ENCODE measurements at regions not wholly inside any gene's neighbourhood (a gene's known extent, or its start where the extent isn't known, plus 50 kb on each side); places are given as distances from the start of the nearest gene placed in this dataset.

DNA sequence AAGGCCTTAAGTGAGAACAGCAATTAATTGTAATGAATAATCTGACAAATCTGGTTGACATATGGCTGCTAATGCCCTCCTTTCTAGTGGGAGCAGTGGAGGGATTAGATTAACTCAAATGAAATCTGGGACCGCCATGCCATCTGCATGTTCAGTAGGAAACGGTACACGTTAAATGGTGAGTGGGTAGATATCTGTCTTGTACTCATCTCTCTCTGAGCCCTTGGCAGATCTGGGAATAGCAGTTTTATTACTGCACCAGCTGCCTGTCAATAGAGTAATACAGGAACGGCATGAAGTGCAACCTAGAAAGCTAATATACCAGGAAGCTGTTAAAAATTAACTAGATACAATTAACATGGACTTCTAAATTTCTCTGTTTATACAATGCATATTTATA lies 258.8 kb downstream of the GPD2 start:
- H3K36me3 Mint-ChIP-seq (ENCODE audit: low read depth), result no peaks in the 10 kb centered on the region
- TF ChIP-seq, protein P1, sequence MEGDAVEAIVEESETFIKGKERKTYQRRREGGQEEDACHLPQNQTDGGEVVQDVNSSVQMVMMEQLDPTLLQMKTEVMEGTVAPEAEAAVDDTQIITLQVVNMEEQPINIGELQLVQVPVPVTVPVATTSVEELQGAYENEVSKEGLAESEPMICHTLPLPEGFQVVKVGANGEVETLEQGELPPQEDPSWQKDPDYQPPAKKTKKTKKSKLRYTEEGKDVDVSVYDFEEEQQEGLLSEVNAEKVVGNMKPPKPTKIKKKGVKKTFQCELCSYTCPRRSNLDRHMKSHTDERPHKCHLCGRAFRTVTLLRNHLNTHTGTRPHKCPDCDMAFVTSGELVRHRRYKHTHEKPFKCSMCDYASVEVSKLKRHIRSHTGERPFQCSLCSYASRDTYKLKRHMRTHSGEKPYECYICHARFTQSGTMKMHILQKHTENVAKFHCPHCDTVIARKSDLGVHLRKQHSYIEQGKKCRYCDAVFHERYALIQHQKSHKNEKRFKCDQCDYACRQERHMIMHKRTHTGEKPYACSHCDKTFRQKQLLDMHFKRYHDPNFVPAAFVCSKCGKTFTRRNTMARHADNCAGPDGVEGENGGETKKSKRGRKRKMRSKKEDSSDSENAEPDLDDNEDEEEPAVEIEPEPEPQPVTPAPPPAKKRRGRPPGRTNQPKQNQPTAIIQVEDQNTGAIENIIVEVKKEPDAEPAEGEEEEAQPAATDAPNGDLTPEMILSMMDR (IDR thresholded peaks at IDR 0.05), result no peak
- H3K27ac Mint-ChIP-seq, result no peak overlapping the region
- no peaks in the 10 kb centered on the region for H3K4me1 Mint-ChIP-seq (ENCODE audit: low read depth)
- DNase-seq, result no peak
- no peaks in the 10 kb centered on the region for H3K9me3 Mint-ChIP-seq
- H3K27me3 Mint-ChIP-seq (ENCODE audit: insufficient read depth), result no peaks in the 10 kb centered on the region; the same call in none of the 2 replicates
- H3K4me3 Mint-ChIP-seq, result no peak overlapping the region

DNA sequence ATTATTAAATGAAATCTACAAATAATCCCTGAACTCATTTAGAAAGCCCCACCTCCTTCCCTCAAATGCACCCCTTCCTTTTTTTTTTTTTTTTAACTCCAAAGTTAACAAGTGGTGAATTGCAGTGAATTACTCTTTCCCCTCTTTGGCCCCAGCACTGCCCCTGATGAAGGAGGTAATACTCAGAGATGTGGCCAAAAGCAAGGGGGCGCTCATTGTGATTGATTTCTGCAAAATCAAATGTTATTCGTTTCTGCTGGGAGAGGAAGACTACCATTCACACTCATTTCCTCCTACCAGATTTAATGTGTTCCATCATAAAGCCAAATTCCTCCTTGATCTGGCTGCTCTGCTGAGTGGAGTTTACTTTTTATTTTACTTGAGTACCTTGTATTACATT lies 259.4 kb downstream of the GPD2 start:
- TF ChIP-seq, protein P1 (IDR thresholded peaks at IDR 0.05), result no peak
- Mint-ChIP-seq H3K4me1 (ENCODE audit: low read depth) (no peaks in the 10 kb centered on the region), H3K27ac (no peak overlapping the region), H3K9me3 (no peaks in the 10 kb centered on the region), H3K27me3 (ENCODE audit: insufficient read depth) (no peaks in the 10 kb centered on the region; the same call in 1 of the 2 replicates), H3K36me3 (ENCODE audit: low read depth) (no peaks in the 10 kb centered on the region), H3K4me3 (no peak overlapping the region)
- DNase-seq, result no peak

DNA sequence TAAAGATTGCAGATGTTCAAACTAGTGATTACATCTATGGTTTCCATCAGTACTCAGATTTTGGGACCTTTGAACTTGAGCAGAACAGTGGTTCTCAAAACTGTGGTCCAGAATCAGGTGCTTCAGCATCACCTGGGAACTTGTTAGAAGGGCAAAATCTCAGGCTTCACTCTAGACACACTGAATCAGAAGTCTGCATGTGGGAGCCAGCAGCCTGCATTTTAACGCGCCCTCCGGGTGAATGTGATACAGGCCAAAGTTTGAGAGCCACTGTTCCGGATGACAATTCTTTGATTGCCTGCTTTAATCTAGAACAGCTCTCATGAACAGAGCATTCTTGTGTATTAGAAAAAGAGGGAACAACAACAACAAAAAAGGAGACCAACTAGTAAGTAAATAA lies 261.7 kb downstream of the GPD2 start:
- TF ChIP-seq, protein P1 (IDR thresholded peaks at IDR 0.05), result no peak
- Mint-ChIP-seq H3K9me3 (no peaks in the 10 kb centered on the region), H3K27ac (no peak overlapping the region), H3K4me1 (ENCODE audit: low read depth) (no peaks in the 10 kb centered on the region), H3K4me3 (no peak overlapping the region), H3K27me3 (ENCODE audit: insufficient read depth) (no peaks in the 10 kb centered on the region; the same call in 1 of the 2 replicates), H3K36me3 (ENCODE audit: low read depth) (no peaks in the 10 kb centered on the region)
- no peak for DNase-seq

DNA sequence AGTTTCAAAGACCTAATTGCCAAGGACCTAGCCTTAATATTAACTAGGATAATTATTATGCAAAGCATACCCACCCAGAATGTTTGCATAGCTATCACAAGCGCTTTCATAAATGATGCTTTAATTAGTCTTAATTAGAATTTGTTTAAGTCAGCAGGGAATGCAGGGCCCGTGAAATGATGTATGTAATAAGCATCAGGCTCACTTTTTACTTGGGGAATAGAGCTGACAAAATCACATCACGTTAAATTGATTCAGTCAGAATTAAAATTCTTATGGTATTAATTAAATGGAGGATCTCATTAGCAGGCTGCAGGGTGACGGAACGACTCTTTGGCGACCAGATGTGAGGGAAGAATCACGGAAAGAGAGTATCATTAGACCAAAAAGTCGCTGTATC lies 264.5 kb downstream of the GPD2 start:
- Mint-ChIP-seq H3K27ac (no peak overlapping the region), H3K4me3 (no peak overlapping the region), H3K4me1 (ENCODE audit: low read depth) (no peaks in the 10 kb centered on the region), H3K36me3 (ENCODE audit: low read depth) (no peaks in the 10 kb centered on the region), H3K9me3 (no peaks in the 10 kb centered on the region), H3K27me3 (ENCODE audit: insufficient read depth) (no peaks in the 10 kb centered on the region)
- TF ChIP-seq, protein P1 (IDR thresholded peaks at IDR 0.05), result no peak
- DNase-seq, result no peak

DNA sequence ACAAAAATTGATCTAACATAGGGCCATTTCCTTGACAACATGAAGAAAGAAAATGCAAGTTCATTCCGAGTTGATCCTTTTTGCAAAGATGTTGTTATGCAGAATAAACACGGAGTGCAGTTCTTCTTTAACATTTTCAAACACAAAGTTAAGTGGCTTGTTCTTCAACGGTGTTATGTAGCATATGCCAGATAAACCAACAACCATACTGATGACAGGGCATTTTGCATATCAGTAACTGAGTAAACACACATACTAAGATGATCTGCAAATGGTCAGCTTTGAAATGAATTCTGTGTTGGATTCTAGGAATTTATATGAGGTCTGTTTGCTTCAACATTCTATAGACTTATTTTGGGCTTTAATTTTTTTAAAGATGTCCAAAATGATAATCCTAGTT lies 266.4 kb downstream of the GPD2 start:
- DNase-seq, result no peak
- H3K9me3 Mint-ChIP-seq, result no peaks in the 10 kb centered on the region
- TF ChIP-seq, protein P1 (IDR thresholded peaks at IDR 0.05), result no peak
- no peaks in the 10 kb centered on the region for H3K36me3 Mint-ChIP-seq (ENCODE audit: low read depth)
- no peak overlapping the region for H3K27ac Mint-ChIP-seq
- no peaks in the 10 kb centered on the region for H3K27me3 Mint-ChIP-seq (ENCODE audit: insufficient read depth)
- no peak overlapping the region for H3K4me3 Mint-ChIP-seq
- H3K4me1 Mint-ChIP-seq (ENCODE audit: low read depth), result no peaks in the 10 kb centered on the region

DNA sequence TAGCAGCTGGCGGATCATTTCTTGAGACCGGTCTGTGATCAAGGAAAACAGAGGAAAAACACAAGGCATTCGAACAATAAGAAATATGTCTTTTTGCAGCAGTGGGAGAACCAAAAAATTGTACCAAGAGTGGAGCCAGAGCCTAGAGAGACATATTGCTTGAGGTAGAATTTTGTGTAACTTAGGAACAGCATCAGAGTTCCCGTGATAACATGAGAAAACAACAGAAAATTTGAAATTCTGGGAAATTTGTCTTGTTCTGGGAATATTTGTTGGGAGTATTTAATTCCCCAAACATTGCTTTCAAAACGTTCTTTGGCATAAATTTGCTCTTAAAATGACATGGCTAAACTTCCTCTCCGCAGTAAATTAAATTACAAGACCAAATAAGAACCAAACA lies 267.5 kb downstream of the GPD2 start:
- H3K27me3 Mint-ChIP-seq (ENCODE audit: insufficient read depth), result no peaks in the 10 kb centered on the region
- no peak for DNase-seq
- TF ChIP-seq, protein P1 (IDR thresholded peaks at IDR 0.05), result no peak
- no peaks in the 10 kb centered on the region for H3K36me3 Mint-ChIP-seq (ENCODE audit: low read depth)
- H3K4me3 Mint-ChIP-seq, result no peak overlapping the region
- no peaks in the 10 kb centered on the region for H3K4me1 Mint-ChIP-seq (ENCODE audit: low read depth)
- H3K9me3 Mint-ChIP-seq, result no peaks in the 10 kb centered on the region
- H3K27ac Mint-ChIP-seq, result no peak overlapping the region
